ENCODE measurements at regions not wholly inside any gene's neighbourhood (a gene's known extent, or its start where the extent isn't known, plus 50 kb on each side); places are given as distances from the start of the nearest gene placed in this dataset.

GRCh38 chr18:8975624-8976023 lies 126.9 kb upstream of the NDUFV2 start:
- TF ChIP-seq ZNF354B (CRISPR knock-in tag; IDR thresholded peaks at IDR 0.05) (no peak), BMI1 (IDR thresholded peaks at IDR 0.05; ENCODE audit: low read length) (no peak), ZBTB2 (IDR thresholded peaks at IDR 0.05) (no peak), POLR2AphosphoS5 (IDR thresholded peaks at IDR 0.05; ENCODE audit: control insufficient read depth, insufficient read depth, low read depth, low read length) (no peak), SMARCA5 (IDR thresholded peaks at IDR 0.05) (no peak), FOXM1 (IDR thresholded peaks at IDR 0.05; ENCODE audit: low read depth) (no peak), FOXM1 (CRISPR knock-in tag; IDR thresholded peaks at IDR 0.05; ENCODE audit: low read depth) (no peak), TAL1 (IDR thresholded peaks at IDR 0.05) (no peak), NFXL1 (CRISPR knock-in tag; IDR thresholded peaks at IDR 0.05) (no peak)

Measured in K562 (cell line).